HFFc6 (cell line): ENCODE measurements at regions not wholly inside any gene's neighbourhood (a gene's known extent, or its start where the extent isn't known, plus 50 kb on each side); places are given as distances from the start of the nearest gene placed in this dataset.

Source experiments
- DNase-seq: peaks from one replicate; pipeline ENCODE4 v3.0.0-alpha.2; 2018
- H3K27ac Mint-ChIP-seq: 2 replicates; pipeline ENCODE4 v1.8.0; 2020; ENCODE audit warnings: mild to moderate bottlenecking, mixed read lengths
- H3K27me3 Mint-ChIP-seq: 2 replicates; pipeline ENCODE4 v1.8.0; 2021; ENCODE audit warnings: mild to moderate bottlenecking, moderate library complexity, mixed read lengths; ENCODE audit not compliant: insufficient read depth
- H3K36me3 Mint-ChIP-seq: 2 replicates; pipeline ENCODE4 v1.8.0; 2021; ENCODE audit warnings: low read depth, mixed read lengths
- H3K4me1 Mint-ChIP-seq: 2 replicates; pipeline ENCODE4 v1.8.0; 2020; ENCODE audit warnings: low read depth, mixed read lengths
- H3K4me3 Mint-ChIP-seq: 2 replicates; pipeline ENCODE4 v1.8.0; 2020; ENCODE audit warnings: mild to moderate bottlenecking, moderate library complexity, mixed read lengths
- H3K9me3 Mint-ChIP-seq: 2 replicates; pipeline ENCODE4 v1.8.0; 2020; ENCODE audit warnings: mild to moderate bottlenecking, mixed read lengths
- TF ChIP-seq, protein P1 (sequence below): fragments of 200-600 bp; sonication (generic); IDR thresholded peaks from 2 replicates; pipeline ENCODE4 v1.5.0; 2021; ENCODE audit warnings: antibody characterized with exemption, mild to moderate bottlenecking

DNA sequence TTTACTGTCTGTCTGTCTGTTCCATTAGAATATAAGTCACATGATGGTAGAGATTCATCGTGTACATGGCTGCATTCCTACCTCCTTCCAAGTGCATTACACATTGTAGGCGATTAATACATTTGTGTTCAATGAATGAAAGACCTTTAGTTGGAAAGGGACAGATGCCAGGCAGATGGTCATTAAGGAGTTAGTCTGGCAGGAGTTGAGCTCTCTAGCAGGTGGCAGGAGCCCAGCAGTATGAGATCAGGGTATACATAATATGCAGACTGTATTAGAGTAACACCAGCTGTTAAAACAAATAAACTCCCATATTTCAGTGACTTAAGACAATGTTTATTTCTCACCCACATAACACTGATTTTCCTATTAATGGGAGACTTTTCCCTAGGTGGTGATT, 147.7 kb upstream of the LARGE1 start:
- no peak overlapping the region for H3K4me3 Mint-ChIP-seq
- H3K27me3 Mint-ChIP-seq: no peaks in the 10 kb centered on the region
- H3K9me3 Mint-ChIP-seq: peaks cover 61% of the 10 kb centered on the region
- no peaks in the 10 kb centered on the region for H3K4me1 Mint-ChIP-seq
- TF ChIP-seq, protein P1, sequence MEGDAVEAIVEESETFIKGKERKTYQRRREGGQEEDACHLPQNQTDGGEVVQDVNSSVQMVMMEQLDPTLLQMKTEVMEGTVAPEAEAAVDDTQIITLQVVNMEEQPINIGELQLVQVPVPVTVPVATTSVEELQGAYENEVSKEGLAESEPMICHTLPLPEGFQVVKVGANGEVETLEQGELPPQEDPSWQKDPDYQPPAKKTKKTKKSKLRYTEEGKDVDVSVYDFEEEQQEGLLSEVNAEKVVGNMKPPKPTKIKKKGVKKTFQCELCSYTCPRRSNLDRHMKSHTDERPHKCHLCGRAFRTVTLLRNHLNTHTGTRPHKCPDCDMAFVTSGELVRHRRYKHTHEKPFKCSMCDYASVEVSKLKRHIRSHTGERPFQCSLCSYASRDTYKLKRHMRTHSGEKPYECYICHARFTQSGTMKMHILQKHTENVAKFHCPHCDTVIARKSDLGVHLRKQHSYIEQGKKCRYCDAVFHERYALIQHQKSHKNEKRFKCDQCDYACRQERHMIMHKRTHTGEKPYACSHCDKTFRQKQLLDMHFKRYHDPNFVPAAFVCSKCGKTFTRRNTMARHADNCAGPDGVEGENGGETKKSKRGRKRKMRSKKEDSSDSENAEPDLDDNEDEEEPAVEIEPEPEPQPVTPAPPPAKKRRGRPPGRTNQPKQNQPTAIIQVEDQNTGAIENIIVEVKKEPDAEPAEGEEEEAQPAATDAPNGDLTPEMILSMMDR: no peak
- no peak overlapping the region for H3K27ac Mint-ChIP-seq
- H3K36me3 Mint-ChIP-seq: peaks cover 10% of the 10 kb centered on the region; the same call in 1 of the 2 replicates
- no peak for DNase-seq

DNA sequence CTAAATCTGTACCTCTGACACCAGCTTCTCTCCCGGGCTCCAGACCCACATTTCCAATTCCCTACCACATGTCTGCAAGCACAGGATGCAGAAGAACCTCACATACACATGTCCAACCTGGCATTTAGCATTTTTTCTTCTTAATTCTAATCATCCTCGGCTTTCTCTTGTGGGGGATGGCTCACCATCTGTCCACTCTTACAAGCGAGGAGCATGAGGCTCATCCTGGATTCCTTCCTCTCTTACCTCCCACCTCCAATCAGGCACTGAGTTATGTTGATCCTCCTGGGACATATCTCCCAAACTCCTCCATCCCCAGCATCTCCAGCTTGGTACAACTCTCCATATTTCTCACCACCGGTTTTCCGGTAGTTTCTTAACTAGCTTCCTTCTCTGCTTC, 149.8 kb upstream of the LARGE1 start:
- TF ChIP-seq, protein P1: no peak
- Mint-ChIP-seq H3K9me3 (peaks cover 67% of the 10 kb centered on the region), H3K36me3 (peaks cover 6% of the 10 kb centered on the region; the same call in 1 of the 2 replicates), H3K27ac (no peak overlapping the region), H3K27me3 (no peaks in the 10 kb centered on the region), H3K4me1 (no peaks in the 10 kb centered on the region), H3K4me3 (no peak overlapping the region)
- DNase-seq: no peak

DNA sequence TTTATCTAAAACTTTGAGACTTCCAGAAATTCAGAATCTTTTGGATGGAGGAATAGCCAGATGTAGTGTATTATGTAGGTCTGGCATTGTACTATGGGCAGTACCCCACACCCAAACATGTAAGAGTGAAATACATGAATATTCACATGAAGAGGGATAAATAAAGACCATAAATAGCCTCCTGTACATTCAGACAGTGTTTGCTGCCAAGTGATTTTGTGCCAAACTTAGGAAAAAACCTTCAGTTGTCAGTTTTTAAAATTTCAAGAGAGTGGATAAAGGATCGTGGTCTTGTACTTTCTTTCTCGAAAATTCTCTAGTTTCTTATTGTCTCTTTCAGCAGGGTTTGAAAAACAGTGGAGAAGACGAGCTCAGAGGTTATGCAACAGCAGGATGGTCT, 150.3 kb upstream of the LARGE1 start:
- DNase-seq: no peak
- peaks cover 5% of the 10 kb centered on the region; the same call in 1 of the 2 replicates for H3K36me3 Mint-ChIP-seq
- TF ChIP-seq, protein P1: no peak
- peaks cover 68% of the 10 kb centered on the region for H3K9me3 Mint-ChIP-seq
- H3K27ac Mint-ChIP-seq: no peak overlapping the region
- H3K4me3 Mint-ChIP-seq: no peak overlapping the region
- no peaks in the 10 kb centered on the region for H3K4me1 Mint-ChIP-seq
- H3K27me3 Mint-ChIP-seq: no peaks in the 10 kb centered on the region

DNA sequence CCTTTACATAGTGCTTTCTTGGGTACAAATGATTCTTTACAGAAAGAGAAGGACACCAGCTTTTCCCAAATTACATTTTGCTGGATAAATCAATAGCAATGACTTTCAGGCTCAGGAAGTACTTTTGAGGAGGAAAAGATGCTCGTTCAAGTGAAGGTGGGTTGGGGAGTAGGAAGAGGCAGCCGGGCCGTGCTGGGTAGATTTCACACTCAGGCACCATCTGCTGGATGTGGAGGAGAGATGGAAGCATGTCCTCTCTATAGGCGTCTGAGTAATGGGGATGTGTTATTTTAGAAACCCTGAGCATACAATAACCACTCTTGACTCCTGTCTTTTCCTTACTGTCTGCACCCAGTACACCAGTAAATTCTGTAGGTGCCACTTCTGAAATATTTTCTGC, 152.3 kb upstream of the LARGE1 start:
- Mint-ChIP-seq H3K27ac (no peak overlapping the region), H3K4me3 (no peak overlapping the region), H3K36me3 (no peaks in the 10 kb centered on the region; the same call in 1 of the 2 replicates), H3K27me3 (no peaks in the 10 kb centered on the region), H3K4me1 (no peaks in the 10 kb centered on the region), H3K9me3 (peaks cover 77% of the 10 kb centered on the region)
- TF ChIP-seq, protein P1: no peak
- DNase-seq: no peak

DNA sequence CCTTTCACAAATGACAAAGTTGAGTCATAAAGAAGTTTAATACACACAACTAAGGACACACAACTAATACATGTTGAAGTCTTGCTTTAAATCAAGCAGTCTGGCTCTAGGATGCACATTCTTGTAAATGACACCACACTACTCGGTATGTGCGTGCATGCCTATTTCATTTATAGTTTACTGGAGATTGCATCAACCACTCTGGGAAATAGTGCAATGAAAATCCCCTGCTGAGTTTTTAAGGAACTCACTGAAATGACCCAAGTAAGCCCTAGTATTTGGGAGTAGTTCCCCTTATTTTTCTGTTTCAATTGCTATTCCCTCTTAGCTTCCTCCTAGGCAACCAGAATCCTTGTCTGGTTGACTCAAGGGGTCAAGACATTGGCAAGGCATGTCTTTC, 160.2 kb upstream of the LARGE1 start:
- Mint-ChIP-seq H3K4me1 (no peaks in the 10 kb centered on the region; the same call in 1 of the 2 replicates), H3K4me3 (no peak overlapping the region), H3K36me3 (no peaks in the 10 kb centered on the region), H3K27ac (no peak overlapping the region), H3K9me3 (peaks cover 64% of the 10 kb centered on the region), H3K27me3 (no peaks in the 10 kb centered on the region; the same call in 1 of the 2 replicates)
- TF ChIP-seq, protein P1: no peak
- DNase-seq: no peak

DNA sequence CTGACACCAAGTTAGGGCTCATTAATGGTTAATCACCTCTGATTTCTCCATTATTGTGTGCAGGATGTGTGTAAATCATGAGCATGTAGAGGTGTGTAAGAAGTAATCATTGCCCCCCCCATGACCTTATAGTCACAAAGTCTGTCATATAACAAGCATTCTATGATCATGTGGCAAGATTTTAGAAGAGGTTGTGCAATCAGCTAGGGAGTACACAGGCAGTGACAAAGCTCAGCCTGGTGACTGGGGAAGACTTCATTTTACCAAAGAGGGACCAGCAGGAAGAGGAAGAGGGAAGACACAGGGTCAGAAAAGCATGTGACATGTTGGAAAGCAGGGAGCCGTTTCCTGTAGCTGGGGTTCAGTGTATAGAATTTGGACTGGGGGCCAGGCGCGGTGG, 176.5 kb upstream of the LARGE1 start:
- Mint-ChIP-seq H3K27me3 (no peaks in the 10 kb centered on the region), H3K36me3 (peaks cover 13% of the 10 kb centered on the region), H3K9me3 (peaks cover 76% of the 10 kb centered on the region), H3K4me1 (no peaks in the 10 kb centered on the region), H3K27ac (no peak overlapping the region), H3K4me3 (no peak overlapping the region)
- DNase-seq: no peak
- TF ChIP-seq, protein P1: no peak
